GM23338 (cell line): ENCODE measurements at regions not wholly inside any gene's neighbourhood (a gene's known extent, or its start where the extent isn't known, plus 50 kb on each side); places are given as distances from the start of the nearest gene placed in this dataset.

Experiments used
- EZH2 ChIP-seq: fragments of 200-600 bp; sonication (generic); IDR thresholded peaks from one replicate; pipeline ENCODE4 v1.8.0; 2017; ENCODE audit warnings: antibody characterized with exemption, mild to moderate bottlenecking, low read depth; ENCODE audit not compliant: unreplicated experiment
- JUNB ChIP-seq: IDR thresholded peaks from one replicate; pipeline ENCODE4 v1.6.1; 2016; ENCODE audit warnings: antibody characterized with exemption; ENCODE audit not compliant: unreplicated experiment
- ZNF331 ChIP-seq: fragments of 250-450 bp; sonication (Bioruptor Pico); IDR thresholded peaks from 2 replicates; pipeline ENCODE4 v1.5.0; 2020; ENCODE audit warnings: low read depth, mild to moderate bottlenecking, moderate library complexity
- TF ChIP-seq, protein P1 (sequence below), 2 experiments: fragments of 200-600 bp in 1 of 2; sonication (generic) in 1 of 2; conservative IDR thresholded peaks; 2 replicates each; pipeline versions ENCODE4 v1.5.1 to v1.6.1; 2016 to 2017; ENCODE audit warnings: antibody characterized with exemption in 2 of 2, low read depth in 2 of 2, mild to moderate bottlenecking in 2 of 2, moderate library complexity in 1 of 2

DNA sequence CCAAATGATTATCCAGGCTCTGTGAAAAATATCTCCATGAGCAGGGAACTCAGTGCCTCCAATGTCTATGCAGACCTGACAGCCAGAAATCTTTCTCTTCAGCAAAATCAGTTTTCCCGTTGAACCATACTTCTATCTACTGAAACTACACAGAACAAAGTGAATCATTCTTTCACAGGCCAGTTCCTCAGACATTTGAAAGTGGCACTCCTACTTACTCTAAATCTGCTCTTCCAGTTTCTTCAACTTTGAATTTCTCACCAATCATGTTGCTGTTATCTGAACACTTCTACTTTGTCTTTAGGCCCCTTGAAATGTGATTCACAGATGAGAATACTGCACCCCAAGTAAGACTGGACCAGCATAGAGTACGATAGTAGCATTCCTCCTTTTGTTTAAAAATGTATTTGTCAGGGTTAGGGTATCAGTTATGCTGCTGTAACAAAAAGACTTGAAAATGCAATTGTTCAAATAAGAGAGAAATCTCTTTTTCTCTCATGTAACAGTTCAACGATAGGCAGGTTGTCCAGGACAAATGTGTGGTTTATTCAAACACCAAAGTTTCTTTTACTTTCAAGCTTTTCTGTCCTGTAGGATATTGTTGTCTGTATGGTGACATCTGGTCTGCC lies 210.6 kb upstream of the KLF3 start:
- TF ChIP-seq, protein P1, sequence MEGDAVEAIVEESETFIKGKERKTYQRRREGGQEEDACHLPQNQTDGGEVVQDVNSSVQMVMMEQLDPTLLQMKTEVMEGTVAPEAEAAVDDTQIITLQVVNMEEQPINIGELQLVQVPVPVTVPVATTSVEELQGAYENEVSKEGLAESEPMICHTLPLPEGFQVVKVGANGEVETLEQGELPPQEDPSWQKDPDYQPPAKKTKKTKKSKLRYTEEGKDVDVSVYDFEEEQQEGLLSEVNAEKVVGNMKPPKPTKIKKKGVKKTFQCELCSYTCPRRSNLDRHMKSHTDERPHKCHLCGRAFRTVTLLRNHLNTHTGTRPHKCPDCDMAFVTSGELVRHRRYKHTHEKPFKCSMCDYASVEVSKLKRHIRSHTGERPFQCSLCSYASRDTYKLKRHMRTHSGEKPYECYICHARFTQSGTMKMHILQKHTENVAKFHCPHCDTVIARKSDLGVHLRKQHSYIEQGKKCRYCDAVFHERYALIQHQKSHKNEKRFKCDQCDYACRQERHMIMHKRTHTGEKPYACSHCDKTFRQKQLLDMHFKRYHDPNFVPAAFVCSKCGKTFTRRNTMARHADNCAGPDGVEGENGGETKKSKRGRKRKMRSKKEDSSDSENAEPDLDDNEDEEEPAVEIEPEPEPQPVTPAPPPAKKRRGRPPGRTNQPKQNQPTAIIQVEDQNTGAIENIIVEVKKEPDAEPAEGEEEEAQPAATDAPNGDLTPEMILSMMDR (conservative IDR thresholded peaks at IDR 0.05; ENCODE audit: low read depth in 2 of 2), result no peak
- TF ChIP-seq JUNB (no peak), ZNF331 (CRISPR knock-in tag) (no peak), EZH2 (no peak)
